Adrenal gland (tissue), 5 donors: ENCODE measurements at regions not wholly inside any gene's neighbourhood (a gene's known extent, or its start where the extent isn't known, plus 50 kb on each side); places are given as distances from the start of the nearest gene placed in this dataset.

Experiments used
- CTCF ChIP-seq, 6 experiments: fragments of 450-650 bp in 4 of 6; fragments of 200-600 bp in 2 of 6; sonication (generic) in 1 of 6; IDR thresholded peaks; 1 replicate in 5 of 6; 2 replicates in 1 of 6; pipeline versions ENCODE4 v1.5.1 to v1.8.0; 2016 to 2021; ENCODE audit warnings: antibody characterized with exemption in 6 of 6, mild to moderate bottlenecking in 2 of 6, moderate library complexity in 1 of 6
- POLR2A ChIP-seq, 2 donors: fragments of 450-650 bp; IDR thresholded peaks; one replicate each; pipeline ENCODE4 v1.6.1; 2017; ENCODE audit warnings: antibody characterized with exemption in 2 of 2, mild to moderate bottlenecking in 2 of 2, moderate library complexity in 1 of 2
- donor health status: DM: no; HTN: no; CAD: no.

- TF ChIP-seq CTCF (IDR thresholded peaks at IDR 0.05) (no peak), POLR2A (IDR thresholded peaks at IDR 0.05) (no peak)
Observed at GRCh38 chr18:34633368-34633767, 76.7 kb upstream of the DTNA start.
